Activated T-cell treated with anti-CD3 and anti-CD28 coated beads, Interleukin-2, amount 50 U/mL, for 24 hours (primary cell): ENCODE measurements at regions not wholly inside any gene's neighbourhood (a gene's known extent, or its start where the extent isn't known, plus 50 kb on each side); places are given as distances from the start of the nearest gene placed in this dataset.
"Not testable (repeated sequence)": the region's sequence is repeated elsewhere in the genome, so short reads cannot be mapped to it uniquely, and the experiment has no call there.

Experiments
- DNase-seq: peaks from one replicate; pipeline ENCODE4 v3.0.0-alpha.2; 2020
- H3K27ac Mint-ChIP-seq: 2 replicates; pipeline ENCODE4 v1.8.0; 2020; ENCODE audit warnings: mild to moderate bottlenecking, mixed read lengths
- H3K27me3 Mint-ChIP-seq: 2 replicates; pipeline ENCODE4 v1.8.0; 2020; ENCODE audit warnings: mixed read lengths
- H3K36me3 Mint-ChIP-seq: 2 replicates; pipeline ENCODE4 v1.8.0; 2020; ENCODE audit warnings: low read depth, mixed read lengths
- H3K4me1 Mint-ChIP-seq: 2 replicates; pipeline ENCODE4 v1.8.0; 2020; ENCODE audit warnings: low read depth, mixed read lengths
- H3K4me3 Mint-ChIP-seq: 2 replicates; pipeline ENCODE4 v1.8.0; 2020; ENCODE audit warnings: mild to moderate bottlenecking, moderate library complexity, mixed read lengths
- H3K9me3 Mint-ChIP-seq: 2 replicates; pipeline ENCODE4 v1.8.0; 2020; ENCODE audit warnings: mixed read lengths

GRCh38 chr5:21573416-21574314 lies 1279.5 kb downstream of the CDH12 start:
- no peak for DNase-seq
- peaks cover 6% of the 10 kb centered on the region for H3K9me3 Mint-ChIP-seq
- H3K27me3 Mint-ChIP-seq: no peaks in the 10 kb centered on the region

DNA sequence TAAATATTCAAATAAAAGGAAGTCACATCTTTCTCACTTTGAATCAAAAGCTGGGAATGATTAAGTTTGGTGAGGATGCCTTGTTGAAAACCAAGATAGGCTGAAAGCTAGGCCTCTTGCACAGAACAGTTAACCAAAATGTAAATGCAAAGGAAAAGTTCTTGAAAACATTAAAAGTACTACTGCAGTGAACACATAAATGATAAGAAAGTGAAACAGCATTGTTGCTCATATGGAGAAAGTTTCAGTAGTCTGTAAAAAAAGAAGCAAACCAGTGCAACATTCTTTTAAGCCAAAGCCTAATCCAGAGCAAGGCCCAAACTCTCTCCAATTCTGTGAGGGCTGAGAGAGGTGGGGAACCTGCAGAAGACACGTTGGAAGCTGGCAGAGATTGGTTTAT lies 1281.9 kb downstream of the CDH12 start:
- H3K27ac Mint-ChIP-seq, DNase-seq, H3K4me1 Mint-ChIP-seq, H3K4me3 Mint-ChIP-seq, H3K9me3 Mint-ChIP-seq, H3K27me3 Mint-ChIP-seq: not testable (repeated sequence)
- H3K36me3 Mint-ChIP-seq: peaks cover 26% of the 10 kb centered on the region

More at GRCh38 chr5:21573416-21574314, 1279.5 kb downstream of the CDH12 start:
- H3K4me3 Mint-ChIP-seq: no peak overlapping the region
- no peaks in the 10 kb centered on the region for H3K4me1 Mint-ChIP-seq
- peaks cover 13% of the 10 kb centered on the region for H3K36me3 Mint-ChIP-seq
- no peak overlapping the region for H3K27ac Mint-ChIP-seq

DNA sequence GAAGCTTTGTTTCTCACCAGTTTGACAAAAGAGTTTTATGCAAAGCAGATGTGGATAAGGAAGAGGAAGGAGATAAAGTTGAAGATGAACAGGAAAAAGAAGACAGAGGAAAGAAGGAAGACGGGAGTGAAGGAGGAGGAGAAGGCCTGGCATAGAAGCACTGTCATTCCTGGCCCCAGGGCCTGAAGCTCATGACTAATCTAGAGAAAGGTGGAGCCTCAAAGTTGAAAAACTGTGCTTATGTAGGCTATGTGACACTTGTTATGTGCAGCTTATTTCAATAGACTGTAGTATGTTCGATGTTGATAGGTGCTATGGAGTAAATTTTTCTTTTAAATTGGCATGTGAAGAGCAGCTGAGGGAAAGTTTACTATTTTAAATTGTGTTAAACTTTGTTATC lies 1294.0 kb downstream of the CDH12 start:
- not testable (repeated sequence) for H3K4me3 Mint-ChIP-seq

GRCh38 chr5:21552263-21552662 lies 1300.9 kb downstream of the CDH12 start:
- H3K4me1 Mint-ChIP-seq, H3K9me3 Mint-ChIP-seq, H3K36me3 Mint-ChIP-seq, H3K27ac Mint-ChIP-seq, H3K27me3 Mint-ChIP-seq, H3K4me3 Mint-ChIP-seq, DNase-seq: not testable (repeated sequence)

More for the DNA sequence above, 1294.0 kb downstream of the CDH12 start:
- not testable (repeated sequence) for H3K9me3 Mint-ChIP-seq, H3K4me1 Mint-ChIP-seq, DNase-seq, H3K27me3 Mint-ChIP-seq, H3K27ac Mint-ChIP-seq
- peaks cover 11% of the 10 kb centered on the region for H3K36me3 Mint-ChIP-seq

DNA sequence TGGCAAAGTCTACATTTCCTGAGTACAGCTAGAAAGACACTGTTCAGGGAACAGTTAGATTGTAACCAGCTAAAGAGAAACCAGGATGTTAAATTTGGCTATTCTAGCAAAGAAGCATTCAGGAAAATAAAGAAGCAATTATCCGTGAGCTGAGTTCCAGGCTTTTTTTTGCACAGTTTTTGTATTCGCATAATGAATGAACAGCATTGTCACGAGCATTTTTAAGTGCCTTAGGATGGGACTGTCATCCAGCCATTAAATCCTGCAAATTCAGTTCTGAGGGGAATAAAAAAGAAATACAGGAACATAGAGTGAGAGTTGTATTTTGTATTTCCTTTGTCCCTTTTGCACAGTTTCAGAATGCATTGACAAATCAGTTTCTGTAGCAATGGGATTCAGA lies 1302.2 kb downstream of the CDH12 start:
- H3K36me3 Mint-ChIP-seq, H3K27me3 Mint-ChIP-seq, H3K4me1 Mint-ChIP-seq, DNase-seq, H3K4me3 Mint-ChIP-seq, H3K9me3 Mint-ChIP-seq, H3K27ac Mint-ChIP-seq: not testable (repeated sequence)

DNA sequence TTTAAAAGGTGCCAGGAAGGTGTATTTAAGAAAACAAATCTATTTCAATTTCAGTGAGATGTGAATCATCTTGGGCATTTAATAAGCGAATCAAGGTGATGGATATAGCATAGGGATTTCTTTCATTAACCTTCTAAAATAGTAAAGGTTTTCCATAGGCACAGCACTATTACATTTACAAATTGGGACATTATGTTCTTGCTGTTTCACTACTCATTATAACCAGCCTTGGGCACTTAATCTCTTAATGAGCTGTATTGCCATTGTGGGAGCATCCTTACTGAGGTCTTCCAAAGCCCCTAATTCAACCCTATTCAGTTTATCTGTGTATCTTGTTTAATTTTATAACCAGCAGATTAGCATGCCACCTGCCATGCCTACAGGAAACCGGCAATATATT lies 1305.5 kb downstream of the CDH12 start:
- not testable (repeated sequence) for H3K27ac Mint-ChIP-seq, H3K9me3 Mint-ChIP-seq, H3K27me3 Mint-ChIP-seq, H3K4me1 Mint-ChIP-seq, DNase-seq, H3K4me3 Mint-ChIP-seq, H3K36me3 Mint-ChIP-seq

GRCh38 chr5:21535114-21535513 lies 1318.0 kb downstream of the CDH12 start:
- H3K27ac Mint-ChIP-seq, H3K4me3 Mint-ChIP-seq, DNase-seq, H3K4me1 Mint-ChIP-seq, H3K9me3 Mint-ChIP-seq, H3K36me3 Mint-ChIP-seq, H3K27me3 Mint-ChIP-seq: not testable (repeated sequence)

GRCh38 chr5:21521157-21521556 lies 1332.0 kb downstream of the CDH12 start:
- H3K4me1 Mint-ChIP-seq, H3K4me3 Mint-ChIP-seq, H3K9me3 Mint-ChIP-seq, H3K27me3 Mint-ChIP-seq, H3K27ac Mint-ChIP-seq, H3K36me3 Mint-ChIP-seq, DNase-seq: not testable (repeated sequence)

DNA sequence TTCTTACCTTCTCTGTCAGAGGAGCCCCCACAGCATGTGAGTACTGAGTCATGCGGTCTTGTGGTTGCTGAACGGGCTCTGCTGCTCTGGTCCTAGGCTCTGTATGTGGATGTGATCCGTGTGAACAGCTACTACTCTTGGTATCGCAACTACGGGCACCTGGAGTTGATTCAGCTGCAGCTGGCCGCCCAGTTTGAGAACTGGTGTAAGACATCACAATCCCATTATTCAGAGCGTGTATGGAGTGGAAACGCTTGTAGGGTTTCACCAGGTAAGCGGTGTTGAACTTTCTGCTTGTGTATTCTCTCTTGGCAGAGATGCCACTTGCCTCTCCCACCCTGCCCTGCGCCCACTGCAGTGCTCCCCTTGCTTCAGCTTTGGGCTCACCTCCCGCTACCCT lies 1356.2 kb downstream of the CDH12 start:
- not testable (repeated sequence) for H3K4me1 Mint-ChIP-seq, H3K9me3 Mint-ChIP-seq, H3K27ac Mint-ChIP-seq, H3K4me3 Mint-ChIP-seq, DNase-seq, H3K27me3 Mint-ChIP-seq
- H3K36me3 Mint-ChIP-seq: peaks cover 36% of the 10 kb centered on the region

DNA sequence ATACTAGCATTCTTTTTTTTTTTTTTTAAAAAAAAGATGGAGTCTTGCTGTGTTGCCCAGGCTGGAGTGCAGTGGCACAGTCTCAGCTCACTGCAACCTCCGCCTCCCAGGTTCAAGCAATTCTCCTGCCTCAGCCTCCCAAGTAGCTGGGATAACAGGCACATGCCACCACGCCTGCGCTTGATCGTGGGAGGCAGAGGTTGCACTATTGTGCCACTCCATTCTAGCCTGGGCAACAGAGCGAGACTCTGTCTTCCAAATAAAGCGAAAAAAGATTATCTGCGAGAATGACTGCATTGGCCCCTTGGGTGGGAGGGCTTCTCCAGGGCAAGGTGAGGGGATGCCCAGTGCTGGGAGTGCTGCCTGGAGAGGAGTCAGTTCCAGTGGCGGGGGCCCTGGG lies 1357.1 kb downstream of the CDH12 start:
- not testable (repeated sequence) for H3K4me3 Mint-ChIP-seq, H3K27ac Mint-ChIP-seq

DNA sequence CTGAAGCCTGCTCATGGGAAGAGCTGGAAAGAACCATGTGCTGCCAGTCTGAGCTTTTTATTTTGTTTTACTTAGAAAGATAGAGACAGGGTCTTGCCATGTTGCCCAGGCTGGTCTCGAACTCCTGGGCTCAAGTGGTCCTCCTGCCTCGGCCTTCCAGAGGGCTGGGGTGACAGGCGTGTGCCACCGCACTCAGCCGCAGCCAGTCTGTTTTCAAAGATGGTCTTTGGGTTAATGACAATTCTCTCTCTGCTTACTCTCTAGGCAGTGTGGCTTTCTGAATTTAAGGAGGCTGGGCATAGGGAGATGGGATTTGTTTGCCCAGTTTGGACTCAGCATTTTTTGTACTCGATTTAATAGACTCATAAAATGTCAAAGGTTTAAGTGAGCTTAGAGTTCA lies 1357.9 kb downstream of the CDH12 start:
- Mint-ChIP-seq H3K27ac (peak overlapping the region; percentile 20), H3K36me3 (peaks cover 31% of the 10 kb centered on the region)
- not testable (repeated sequence) for H3K4me1 Mint-ChIP-seq, H3K4me3 Mint-ChIP-seq, H3K9me3 Mint-ChIP-seq, DNase-seq, H3K27me3 Mint-ChIP-seq

More for the DNA sequence above, 1357.1 kb downstream of the CDH12 start:
- not testable (repeated sequence) for H3K27me3 Mint-ChIP-seq, H3K4me1 Mint-ChIP-seq, DNase-seq, H3K9me3 Mint-ChIP-seq
- peaks cover 33% of the 10 kb centered on the region for H3K36me3 Mint-ChIP-seq

GRCh38 chr5:21494033-21494432 lies 1359.1 kb downstream of the CDH12 start:
- H3K9me3 Mint-ChIP-seq: not testable (repeated sequence)

GRCh38 chr5:21491182-21491581 lies 1362.0 kb downstream of the CDH12 start:
- H3K9me3 Mint-ChIP-seq, H3K27me3 Mint-ChIP-seq, H3K4me3 Mint-ChIP-seq, H3K4me1 Mint-ChIP-seq, H3K27ac Mint-ChIP-seq, DNase-seq: not testable (repeated sequence)
- peaks cover 26% of the 10 kb centered on the region for H3K36me3 Mint-ChIP-seq

More at GRCh38 chr5:21494033-21494432, 1359.1 kb downstream of the CDH12 start:
- not testable (repeated sequence) for DNase-seq, H3K27ac Mint-ChIP-seq, H3K4me1 Mint-ChIP-seq, H3K4me3 Mint-ChIP-seq, H3K27me3 Mint-ChIP-seq
- H3K36me3 Mint-ChIP-seq: peaks cover 36% of the 10 kb centered on the region

DNA sequence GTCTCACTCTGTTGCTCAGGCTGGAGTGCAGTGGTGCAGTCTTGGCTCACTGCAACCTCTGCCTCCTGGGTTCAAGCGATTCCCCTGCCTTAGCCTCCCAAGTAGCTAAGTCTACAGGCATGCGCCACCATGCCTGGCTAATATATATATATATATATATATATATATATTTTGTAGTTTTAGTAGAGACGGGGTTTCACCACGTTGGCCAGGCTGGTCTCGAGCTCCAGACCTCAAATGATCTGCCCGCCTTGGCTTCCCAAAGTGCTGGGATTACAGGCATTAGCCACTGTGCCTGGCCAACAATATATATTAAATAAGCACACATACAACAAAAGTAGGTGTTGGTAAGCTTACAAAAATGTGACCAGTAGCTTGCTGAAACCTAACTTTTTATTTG lies 1364.3 kb downstream of the CDH12 start:
- H3K27me3 Mint-ChIP-seq, DNase-seq, H3K9me3 Mint-ChIP-seq, H3K4me1 Mint-ChIP-seq, H3K27ac Mint-ChIP-seq, H3K4me3 Mint-ChIP-seq: not testable (repeated sequence)
- peaks cover 26% of the 10 kb centered on the region for H3K36me3 Mint-ChIP-seq

DNA sequence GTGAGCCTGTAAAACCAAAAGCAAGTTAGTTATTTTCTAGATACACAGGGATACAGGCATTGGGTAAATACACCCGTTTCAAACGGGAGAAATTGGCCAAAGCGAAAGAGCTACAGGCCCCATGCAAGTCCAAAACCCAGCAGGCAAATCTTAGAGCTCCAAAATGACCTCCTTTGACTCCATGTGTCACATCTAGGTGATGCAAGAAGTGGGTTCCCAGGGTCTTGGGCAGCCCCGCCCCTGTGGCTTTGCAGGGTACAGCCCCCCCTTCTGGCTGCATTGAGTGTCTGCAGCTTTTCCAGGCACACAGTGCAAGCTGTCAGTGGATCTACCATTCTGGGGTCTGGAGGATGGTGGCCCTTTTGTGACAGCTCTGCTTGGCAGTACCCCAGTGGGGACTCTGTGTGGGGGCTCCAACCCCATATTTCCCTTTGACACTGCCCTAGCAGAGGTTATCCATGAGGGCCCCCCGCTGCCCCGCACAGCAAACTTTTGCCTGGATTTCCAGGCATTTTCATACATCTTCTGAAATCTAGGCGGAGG lies 1367.6 kb downstream of the CDH12 start:
- DNase-seq: peak; percentile 58
- not testable (repeated sequence) for H3K9me3 Mint-ChIP-seq, H3K4me3 Mint-ChIP-seq

More for the DNA sequence above, 1367.6 kb downstream of the CDH12 start:
- not testable (repeated sequence) for H3K27ac Mint-ChIP-seq, H3K27me3 Mint-ChIP-seq, H3K4me1 Mint-ChIP-seq
- peaks cover 47% of the 10 kb centered on the region for H3K36me3 Mint-ChIP-seq
